ENCODE measurements at regions not wholly inside any gene's neighbourhood (a gene's known extent, or its start where the extent isn't known, plus 50 kb on each side); places are given as distances from the start of the nearest gene placed in this dataset.

DNA sequence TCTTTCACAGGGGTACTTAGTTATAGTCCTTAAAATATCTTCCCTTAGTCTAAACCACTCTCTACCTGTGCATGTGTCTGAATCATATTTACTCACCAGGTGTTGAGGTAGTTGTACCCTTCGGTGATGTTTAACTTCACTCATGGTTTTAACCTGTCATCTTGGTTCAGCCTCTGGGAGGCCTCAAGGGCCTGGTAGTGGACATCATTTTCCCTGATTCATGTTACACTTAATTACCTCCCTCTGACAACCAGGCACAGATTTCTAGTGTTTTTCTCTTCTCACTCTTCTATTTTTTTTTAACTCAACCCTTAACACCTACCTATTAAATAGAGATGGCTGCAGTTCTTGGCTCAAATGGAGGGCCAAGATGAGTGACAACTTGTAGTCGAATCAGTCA is 505.4 kb downstream of the TMEM114 start:
- Mint-ChIP-seq H3K36me3 (ENCODE audit: low read depth) (no peaks in the 10 kb centered on the region), H3K27ac (no peak overlapping the region), H3K4me1 (ENCODE audit: low read depth) (no peaks in the 10 kb centered on the region), H3K27me3 (no peaks in the 10 kb centered on the region), H3K9me3 (peaks cover 2% of the 10 kb centered on the region), H3K4me3 (no peak overlapping the region)
- Histone ChIP-seq H3K36me3 (ENCODE audit: insufficient read depth, low read length) (no peaks in the 10 kb centered on the region), H3K4me1 (ENCODE audit: insufficient read depth, low read length) (no peaks in the 10 kb centered on the region), H3K27me3 (ENCODE audit: control insufficient read depth in 1 of 2, insufficient read depth in 2 of 2, low read length in 2 of 2) (no peaks in the 10 kb centered on the region), H3K9me3 (ENCODE audit: control insufficient read depth in 1 of 2, insufficient read depth in 1 of 2, low read length in 2 of 2) (no peaks in the 10 kb centered on the region), H3K4me3 (ENCODE audit: low read length) (no peak overlapping the region), H3K27ac (ENCODE audit: low read depth in 1 of 2, low read length in 2 of 2) (no peak overlapping the region)
- ATAC-seq (ENCODE audit: poor library complexity) (no peak), DNase-seq (no peak)
- TF ChIP-seq, protein P1, sequence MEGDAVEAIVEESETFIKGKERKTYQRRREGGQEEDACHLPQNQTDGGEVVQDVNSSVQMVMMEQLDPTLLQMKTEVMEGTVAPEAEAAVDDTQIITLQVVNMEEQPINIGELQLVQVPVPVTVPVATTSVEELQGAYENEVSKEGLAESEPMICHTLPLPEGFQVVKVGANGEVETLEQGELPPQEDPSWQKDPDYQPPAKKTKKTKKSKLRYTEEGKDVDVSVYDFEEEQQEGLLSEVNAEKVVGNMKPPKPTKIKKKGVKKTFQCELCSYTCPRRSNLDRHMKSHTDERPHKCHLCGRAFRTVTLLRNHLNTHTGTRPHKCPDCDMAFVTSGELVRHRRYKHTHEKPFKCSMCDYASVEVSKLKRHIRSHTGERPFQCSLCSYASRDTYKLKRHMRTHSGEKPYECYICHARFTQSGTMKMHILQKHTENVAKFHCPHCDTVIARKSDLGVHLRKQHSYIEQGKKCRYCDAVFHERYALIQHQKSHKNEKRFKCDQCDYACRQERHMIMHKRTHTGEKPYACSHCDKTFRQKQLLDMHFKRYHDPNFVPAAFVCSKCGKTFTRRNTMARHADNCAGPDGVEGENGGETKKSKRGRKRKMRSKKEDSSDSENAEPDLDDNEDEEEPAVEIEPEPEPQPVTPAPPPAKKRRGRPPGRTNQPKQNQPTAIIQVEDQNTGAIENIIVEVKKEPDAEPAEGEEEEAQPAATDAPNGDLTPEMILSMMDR (IDR thresholded peaks at IDR 0.05): no peak
- ChIA-PET CTCF (no interaction called here), POLR2A (no interaction called here)
- intact Hi-C loops (cut with DNase I, micrococcal nuclease): no loop called here

DNA sequence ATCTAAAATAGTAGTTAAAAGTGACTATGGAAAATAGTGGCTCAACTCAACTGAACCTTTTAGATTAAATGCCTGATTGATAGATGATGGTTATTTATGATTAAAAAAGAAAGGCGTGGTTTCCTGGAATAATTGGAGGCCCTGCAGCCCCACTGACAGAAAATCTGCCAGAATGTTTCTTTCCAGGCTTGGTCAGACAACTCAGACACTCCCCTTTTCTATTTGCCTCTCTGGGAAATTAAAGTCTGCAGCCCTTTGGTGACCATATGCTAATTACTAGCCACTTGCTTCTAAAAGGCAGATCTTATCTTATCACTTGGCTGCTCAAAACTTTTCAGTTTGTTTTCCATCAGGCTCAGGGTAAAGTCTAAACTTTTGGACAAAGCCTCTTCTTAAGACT is 506.0 kb downstream of the TMEM114 start:
- Mint-ChIP-seq H3K4me3 (no peak overlapping the region), H3K4me1 (ENCODE audit: low read depth) (no peaks in the 10 kb centered on the region), H3K27ac (no peak overlapping the region), H3K27me3 (no peaks in the 10 kb centered on the region), H3K9me3 (peaks cover 2% of the 10 kb centered on the region), H3K36me3 (ENCODE audit: low read depth) (no peaks in the 10 kb centered on the region)
- TF ChIP-seq, protein P1 (IDR thresholded peaks at IDR 0.05): no peak
- H3K36me3 ChIP-seq (ENCODE audit: insufficient read depth, low read length): no peaks in the 10 kb centered on the region
- no peaks in the 10 kb centered on the region for H3K27me3 ChIP-seq (ENCODE audit: control insufficient read depth in 1 of 2, insufficient read depth in 2 of 2, low read length in 2 of 2)
- CTCF ChIA-PET: no interaction called here
- POLR2A ChIA-PET: no interaction called here
- H3K9me3 ChIP-seq (ENCODE audit: control insufficient read depth in 1 of 2, insufficient read depth in 1 of 2, low read length in 2 of 2): no peaks in the 10 kb centered on the region
- ATAC-seq (ENCODE audit: poor library complexity) (no peak), DNase-seq (no peak)
- no peak overlapping the region for H3K4me3 ChIP-seq (ENCODE audit: low read length)
- H3K27ac ChIP-seq (ENCODE audit: low read depth in 1 of 2, low read length in 2 of 2): no peak overlapping the region
- intact Hi-C loops (cut with DNase I, micrococcal nuclease): no loop called here
- no peaks in the 10 kb centered on the region for H3K4me1 ChIP-seq (ENCODE audit: insufficient read depth, low read length)

DNA sequence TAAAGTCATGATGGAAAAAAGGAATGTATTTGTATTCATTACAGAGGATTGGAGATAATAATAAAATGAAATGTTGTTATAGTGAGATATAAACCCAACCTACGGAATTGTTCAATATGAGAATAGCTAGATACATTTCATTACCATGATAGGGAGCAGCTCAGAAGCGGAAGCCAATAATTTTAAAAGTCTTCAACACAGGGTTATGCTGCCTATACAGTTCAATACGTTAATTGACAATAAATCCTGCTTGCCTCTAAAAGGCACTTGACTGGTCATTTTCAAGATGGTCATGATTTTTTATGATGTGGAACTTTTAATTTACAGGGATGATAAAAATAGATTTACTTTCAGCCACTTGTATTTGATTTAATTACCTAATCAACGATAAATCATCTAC is 506.8 kb downstream of the TMEM114 start:
- H3K27me3 ChIP-seq (ENCODE audit: control insufficient read depth in 1 of 2, insufficient read depth in 2 of 2, low read length in 2 of 2): no peaks in the 10 kb centered on the region
- ChIA-PET POLR2A (no interaction called here), CTCF (no interaction called here)
- H3K9me3 ChIP-seq (ENCODE audit: control insufficient read depth in 1 of 2, insufficient read depth in 1 of 2, low read length in 2 of 2): no peaks in the 10 kb centered on the region
- Mint-ChIP-seq H3K36me3 (ENCODE audit: low read depth) (no peaks in the 10 kb centered on the region), H3K4me1 (ENCODE audit: low read depth) (no peaks in the 10 kb centered on the region), H3K4me3 (no peak overlapping the region), H3K27ac (no peak overlapping the region), H3K9me3 (peaks cover 3% of the 10 kb centered on the region), H3K27me3 (no peaks in the 10 kb centered on the region)
- ATAC-seq (ENCODE audit: poor library complexity) (no peak), DNase-seq (no peak)
- TF ChIP-seq, protein P1 (IDR thresholded peaks at IDR 0.05): no peak
- H3K36me3 ChIP-seq (ENCODE audit: insufficient read depth, low read length): no peaks in the 10 kb centered on the region
- H3K4me3 ChIP-seq (ENCODE audit: low read length): no peak overlapping the region
- H3K27ac ChIP-seq (ENCODE audit: low read depth in 1 of 2, low read length in 2 of 2): no peak overlapping the region
- no peaks in the 10 kb centered on the region for H3K4me1 ChIP-seq (ENCODE audit: insufficient read depth, low read length)
- intact Hi-C loops (cut with DNase I, micrococcal nuclease): no loop called here

All from CD4-positive, alpha-beta T cell (primary cell).